BLaER1 (cell line): ENCODE measurements at regions not wholly inside any gene's neighbourhood (a gene's known extent, or its start where the extent isn't known, plus 50 kb on each side); places are given as distances from the start of the nearest gene placed in this dataset.
"Not testable (repeated sequence)": the region's sequence is repeated elsewhere in the genome, so short reads cannot be mapped to it uniquely, and the experiment has no call there.

Experiments used
- H3K27ac ChIP-seq: shearing (Covaris generic); formaldehyde crosslinking; 2 replicates; pipeline ENCODE4 v1.8.1; 2022
- H3K27me3 ChIP-seq: shearing (Covaris generic); formaldehyde crosslinking; 2 replicates; pipeline ENCODE4 v1.8.1; 2022
- H3K36me3 ChIP-seq: shearing (Covaris generic); formaldehyde crosslinking; 2 replicates; pipeline ENCODE4 v1.8.1; 2022
- H3K4me1 ChIP-seq: shearing (Covaris generic); formaldehyde crosslinking; 2 replicates; pipeline ENCODE4 v1.8.1; 2022
- H3K4me2 ChIP-seq: shearing (Covaris generic); formaldehyde crosslinking; 2 replicates; pipeline ENCODE4 v1.8.1; 2022
- H3K4me3 ChIP-seq: shearing (Covaris generic); formaldehyde crosslinking; 2 replicates; pipeline ENCODE4 v1.8.1; 2022
- H3K9ac ChIP-seq: shearing (Covaris generic); formaldehyde crosslinking; 2 replicates; pipeline ENCODE4 v1.8.1; 2022
- H3K9me3 ChIP-seq: shearing (Covaris generic); formaldehyde crosslinking; 2 replicates; pipeline ENCODE4 v1.8.1; 2022
- H4K20me1 ChIP-seq: shearing (Covaris generic); formaldehyde crosslinking; 2 replicates; pipeline ENCODE4 v1.8.1; 2022
- Cebpa-rat ChIP-seq: shearing (Covaris generic); IDR thresholded peaks from 2 replicates; pipeline ENCODE4 v1.8.1; 2022

DNA sequence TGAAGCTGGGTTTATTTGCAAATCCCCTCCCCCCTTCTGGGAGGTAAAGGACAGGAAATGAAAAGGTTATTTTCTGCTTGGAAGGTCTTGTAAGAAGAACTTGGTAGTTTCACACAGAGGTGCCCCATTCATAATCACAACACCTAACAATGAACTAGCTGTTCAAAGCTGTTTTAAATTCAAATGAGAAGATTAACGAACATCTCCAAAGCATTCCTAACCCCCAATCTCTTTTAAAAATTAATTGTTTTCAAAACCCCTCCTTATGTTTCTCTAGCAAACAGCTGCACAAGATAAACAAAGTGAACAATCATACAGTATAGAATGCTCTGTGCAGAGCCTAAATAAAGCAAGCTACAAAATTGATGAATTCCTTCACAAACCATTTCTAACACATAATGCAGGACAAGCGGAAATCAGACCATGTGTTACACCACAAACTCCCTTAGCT lies 271.4 kb downstream of the SATB2 start:
- no peak overlapping the region for H3K27ac ChIP-seq
- H3K27me3 ChIP-seq, result no peaks in the 10 kb centered on the region
- no peak overlapping the region for H3K9ac ChIP-seq
- no peaks in the 10 kb centered on the region for H3K9me3 ChIP-seq
- H4K20me1 ChIP-seq, result no peaks in the 10 kb centered on the region
- H3K4me2 ChIP-seq, result no peak overlapping the region
- H3K4me1 ChIP-seq, result no peaks in the 10 kb centered on the region
- H3K4me3 ChIP-seq, result no peak overlapping the region
- TF ChIP-seq Cebpa-rat, result no peak
- no peaks in the 10 kb centered on the region for H3K36me3 ChIP-seq

DNA sequence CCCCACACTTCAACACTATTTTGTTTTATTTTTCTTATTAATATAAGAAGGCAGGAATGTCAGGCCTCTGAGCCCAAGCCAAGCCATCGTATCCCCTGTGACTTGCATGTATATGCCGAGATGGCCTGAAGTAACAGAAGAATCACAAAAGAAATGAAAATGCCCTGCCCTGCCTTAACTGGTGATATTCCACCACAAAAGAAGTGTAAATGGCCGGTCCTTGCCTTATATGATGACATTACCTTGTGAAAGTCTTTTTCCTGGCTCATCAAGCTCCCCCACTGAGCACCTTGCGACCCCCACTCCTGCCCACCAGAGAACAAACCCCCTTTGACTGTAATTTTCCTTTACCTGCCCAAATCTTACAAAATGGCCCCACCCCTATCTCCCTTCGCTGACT lies 272.6 kb downstream of the SATB2 start:
- not testable (repeated sequence) for H3K36me3 ChIP-seq, H4K20me1 ChIP-seq, H3K4me1 ChIP-seq, H3K4me2 ChIP-seq, H3K27ac ChIP-seq, H3K27me3 ChIP-seq, H3K4me3 ChIP-seq, H3K9me3 ChIP-seq, H3K9ac ChIP-seq

DNA sequence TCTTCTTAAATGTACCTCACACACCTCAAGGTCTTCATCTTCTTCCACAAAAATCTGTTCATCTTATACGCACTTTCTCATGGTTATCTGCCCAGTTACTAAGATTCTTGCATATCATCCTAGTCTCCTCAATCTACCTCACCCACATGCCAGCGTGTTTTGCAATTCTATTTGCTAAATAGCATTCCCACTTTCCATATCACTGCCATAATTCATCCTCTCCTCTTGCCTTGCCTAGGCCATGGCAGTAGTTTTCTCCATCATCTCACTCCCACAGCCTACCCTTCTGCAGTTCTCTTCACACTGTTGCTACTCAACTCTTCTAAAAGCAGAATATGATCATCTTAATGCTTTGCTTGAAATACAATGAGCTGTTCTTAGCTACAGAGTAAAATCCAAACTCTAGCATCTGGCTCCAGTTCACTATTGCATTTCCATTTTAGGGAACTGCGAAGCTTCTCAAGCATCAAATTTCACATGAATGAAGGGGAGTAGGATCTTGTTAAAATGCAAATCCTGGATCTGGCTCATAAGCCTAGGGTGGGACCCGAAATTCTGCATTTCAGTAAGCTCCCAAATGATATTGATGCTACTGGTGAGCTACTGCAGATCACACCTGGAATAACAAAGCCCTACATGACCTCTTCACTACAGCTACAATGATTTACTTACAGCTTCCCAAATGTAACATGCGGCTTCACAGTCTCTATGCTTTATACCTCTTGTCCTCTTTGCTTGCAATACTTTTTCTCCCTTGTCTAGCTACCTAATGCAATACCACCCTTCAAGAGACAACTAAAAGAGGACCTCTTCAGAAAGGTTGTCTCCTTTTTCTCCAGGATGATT lies 293.9 kb downstream of the SATB2 start:
- Histone ChIP-seq H3K27ac (no peak overlapping the region), H3K4me2 (no peak overlapping the region), H3K4me1 (no peaks in the 10 kb centered on the region), H3K27me3 (no peaks in the 10 kb centered on the region), H3K4me3 (no peak overlapping the region), H4K20me1 (no peaks in the 10 kb centered on the region), H3K9ac (no peak overlapping the region), H3K9me3 (no peaks in the 10 kb centered on the region), H3K36me3 (no peaks in the 10 kb centered on the region)
- no peak for TF ChIP-seq Cebpa-rat

DNA sequence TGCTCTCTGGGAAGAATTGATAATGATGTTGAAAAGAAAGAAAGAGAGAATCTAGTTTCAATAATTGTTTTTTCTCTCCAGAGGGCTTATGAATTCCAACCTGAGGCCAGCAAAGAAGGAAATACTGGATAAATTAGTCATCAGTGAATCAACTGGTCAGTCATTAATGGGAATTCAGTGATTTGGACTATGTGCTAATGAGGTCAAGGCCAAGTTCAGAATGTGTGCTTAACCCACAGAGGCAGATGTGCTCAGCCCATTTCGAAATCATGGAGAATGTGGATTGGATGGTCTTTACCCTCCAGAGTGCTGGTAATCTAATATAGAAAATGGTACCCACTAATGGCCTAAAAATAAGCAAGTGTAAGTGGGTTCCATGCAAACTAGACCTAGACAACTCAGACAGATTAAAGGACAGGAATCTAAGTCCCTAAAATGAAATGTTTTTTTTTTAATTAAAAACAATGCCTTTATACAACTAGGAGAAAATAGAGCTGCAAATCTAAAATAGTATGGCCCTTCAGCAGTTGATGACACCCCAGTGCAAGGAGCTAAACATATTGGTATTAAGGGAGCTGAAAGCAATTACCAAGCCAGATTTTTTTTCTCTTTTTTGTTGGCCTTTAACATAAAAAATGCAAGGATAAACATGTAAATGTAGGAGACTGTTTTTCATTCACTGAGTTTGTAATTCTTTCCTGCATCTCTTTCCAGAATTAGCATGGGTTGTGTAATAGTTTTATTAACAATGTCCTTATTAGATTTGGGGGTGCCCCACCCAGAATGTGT lies 296.9 kb downstream of the SATB2 start:
- Histone ChIP-seq H3K36me3 (no peaks in the 10 kb centered on the region), H3K27me3 (no peaks in the 10 kb centered on the region), H4K20me1 (no peaks in the 10 kb centered on the region), H3K4me1 (no peaks in the 10 kb centered on the region), H3K4me2 (no peak overlapping the region), H3K4me3 (no peak overlapping the region), H3K9me3 (0 out of 2 replicates have a peak, but pooled peaks cover 7% of the 10 kb centered on the region), H3K9ac (no peak overlapping the region), H3K27ac (no peak overlapping the region)
- TF ChIP-seq Cebpa-rat, result no peak

DNA sequence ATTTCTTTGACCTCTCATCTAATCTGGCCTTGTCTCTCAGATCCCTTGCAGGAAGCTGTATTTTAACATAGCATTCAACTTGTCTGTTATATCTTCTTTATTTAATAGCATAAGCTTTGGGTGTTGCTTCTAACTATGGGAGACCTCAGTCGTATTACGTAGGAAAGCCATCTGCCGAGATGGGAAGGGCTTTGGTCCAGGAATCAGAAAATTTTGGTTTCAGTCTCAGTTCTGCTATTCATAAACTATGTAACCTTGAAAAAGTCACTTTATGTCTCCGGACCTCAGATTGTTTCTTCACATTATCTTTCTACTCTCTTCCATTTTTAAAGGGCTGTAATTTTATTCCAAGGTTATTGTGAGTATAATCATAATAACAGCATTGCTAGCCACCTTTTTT lies 297.7 kb downstream of the SATB2 start:
- H3K9ac ChIP-seq, result no peak overlapping the region
- no peaks in the 10 kb centered on the region for H4K20me1 ChIP-seq
- TF ChIP-seq Cebpa-rat, result no peak
- no peak overlapping the region for H3K4me3 ChIP-seq
- H3K9me3 ChIP-seq, result 0 out of 2 replicates have a peak, but pooled peaks cover 7% of the 10 kb centered on the region
- no peaks in the 10 kb centered on the region for H3K36me3 ChIP-seq
- no peak overlapping the region for H3K4me2 ChIP-seq
- no peak overlapping the region for H3K27ac ChIP-seq
- H3K27me3 ChIP-seq, result no peaks in the 10 kb centered on the region
- H3K4me1 ChIP-seq, result no peaks in the 10 kb centered on the region

DNA sequence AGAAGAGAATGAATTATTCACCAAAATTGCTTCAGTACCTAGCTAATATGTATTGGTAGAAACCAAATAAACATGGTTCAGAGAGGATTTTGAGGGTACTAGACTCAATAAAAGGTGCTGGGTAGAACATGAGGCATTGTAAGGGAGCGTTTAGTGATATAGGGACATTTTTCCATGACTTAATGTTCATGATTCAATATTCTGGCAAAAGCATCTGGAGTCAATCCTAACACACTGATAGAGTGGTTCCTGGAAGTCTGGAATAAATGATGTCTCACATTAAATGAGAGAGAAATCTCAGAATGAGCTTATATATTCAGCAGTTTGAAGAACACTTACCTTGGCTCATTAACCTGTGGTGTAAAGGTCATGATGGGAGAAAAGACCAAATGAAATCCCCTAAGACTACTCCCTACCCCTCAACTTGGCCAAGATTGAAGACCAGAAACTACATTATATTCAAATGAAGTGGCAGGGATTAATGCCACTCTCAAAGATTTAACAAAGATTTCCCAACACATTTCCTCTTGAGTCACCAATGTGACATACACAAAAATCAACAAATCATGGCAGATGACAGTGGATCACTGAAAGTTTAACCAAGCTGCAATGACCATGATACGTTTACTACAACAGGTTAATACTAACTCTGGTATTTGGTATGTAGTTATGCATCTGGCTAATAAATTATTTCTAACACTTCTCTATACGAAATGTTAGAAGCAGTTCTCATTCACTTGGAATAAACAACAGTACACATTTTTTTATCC lies 309.5 kb downstream of the SATB2 start:
- no peak overlapping the region for H3K4me3 ChIP-seq
- H3K27ac ChIP-seq, result no peak overlapping the region
- no peaks in the 10 kb centered on the region for H3K36me3 ChIP-seq
- H3K4me2 ChIP-seq, result no peak overlapping the region
- no peaks in the 10 kb centered on the region for H4K20me1 ChIP-seq
- no peaks in the 10 kb centered on the region for H3K4me1 ChIP-seq
- H3K9me3 ChIP-seq, result no peaks in the 10 kb centered on the region
- no peaks in the 10 kb centered on the region for H3K27me3 ChIP-seq
- H3K9ac ChIP-seq, result no peak overlapping the region
- no peak for TF ChIP-seq Cebpa-rat

DNA sequence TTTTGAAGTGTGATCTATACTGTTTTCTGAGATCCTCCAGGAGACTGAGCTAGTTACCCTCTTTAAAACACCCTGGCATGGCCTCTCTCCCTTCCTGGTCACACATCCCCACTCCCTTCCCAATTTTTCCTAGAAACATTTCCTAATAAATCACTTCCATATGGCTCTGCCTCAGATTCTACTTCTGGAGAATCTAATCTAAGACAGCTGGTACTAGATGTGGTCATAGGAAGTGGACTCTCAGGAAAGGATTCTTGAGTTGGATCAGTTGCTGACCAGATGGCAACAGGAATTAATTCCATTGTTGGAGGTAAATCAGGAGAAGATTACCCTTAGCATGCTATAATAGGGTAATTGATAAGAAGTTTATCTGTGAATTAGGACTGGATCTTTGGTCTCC lies 310.5 kb downstream of the SATB2 start:
- H3K36me3 ChIP-seq, result no peaks in the 10 kb centered on the region
- no peak overlapping the region for H3K4me2 ChIP-seq
- no peak overlapping the region for H3K27ac ChIP-seq
- H3K27me3 ChIP-seq, result no peaks in the 10 kb centered on the region
- H3K9ac ChIP-seq, result no peak overlapping the region
- H4K20me1 ChIP-seq, result no peaks in the 10 kb centered on the region
- H3K4me1 ChIP-seq, result no peaks in the 10 kb centered on the region
- H3K9me3 ChIP-seq, result no peaks in the 10 kb centered on the region
- TF ChIP-seq Cebpa-rat, result no peak
- no peak overlapping the region for H3K4me3 ChIP-seq

DNA sequence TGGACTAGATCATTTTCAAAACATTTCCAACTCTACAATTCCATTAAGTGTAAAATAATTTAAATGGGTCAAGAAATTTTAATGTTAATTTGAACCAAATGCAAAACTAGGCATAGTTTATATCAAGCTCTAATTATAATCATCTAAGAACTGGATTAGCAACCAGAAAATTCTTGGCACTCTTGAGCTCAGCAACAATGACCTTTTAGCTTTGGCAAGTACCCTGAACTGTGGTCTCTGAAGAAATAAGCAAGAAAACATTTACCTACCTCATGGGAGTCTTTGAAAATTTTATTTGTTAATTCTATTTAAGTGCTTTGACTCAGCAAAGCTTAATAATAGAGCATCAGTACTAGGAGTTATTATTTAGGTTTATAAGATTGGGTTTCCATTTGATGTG lies 313.2 kb downstream of the SATB2 start:
- Histone ChIP-seq H3K4me3 (no peak overlapping the region), H3K27me3 (no peaks in the 10 kb centered on the region), H3K9me3 (no peaks in the 10 kb centered on the region), H3K4me2 (no peak overlapping the region), H3K9ac (no peak overlapping the region), H3K36me3 (no peaks in the 10 kb centered on the region), H4K20me1 (no peaks in the 10 kb centered on the region), H3K4me1 (no peaks in the 10 kb centered on the region), H3K27ac (no peak overlapping the region)
- no peak for TF ChIP-seq Cebpa-rat

DNA sequence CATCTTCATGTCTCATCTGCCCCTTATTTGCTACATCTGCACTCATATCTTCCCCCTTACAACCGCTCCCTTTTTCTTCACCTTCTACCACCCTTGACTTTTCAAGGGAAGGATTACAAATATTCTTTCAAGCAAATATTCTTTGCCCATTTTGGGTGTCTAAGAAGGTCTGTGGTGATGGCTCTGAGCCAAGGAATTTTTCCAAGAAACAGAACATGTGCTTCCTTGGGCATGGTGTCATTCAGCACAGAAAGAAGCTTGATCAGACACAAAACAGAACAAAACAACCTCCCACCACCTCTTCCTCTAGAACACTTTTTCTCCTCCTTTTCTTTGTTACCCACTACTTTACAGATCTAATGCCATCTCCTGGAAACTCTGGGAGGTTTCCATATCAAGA lies 313.7 kb downstream of the SATB2 start:
- TF ChIP-seq Cebpa-rat, result no peak
- H4K20me1 ChIP-seq, result no peaks in the 10 kb centered on the region
- H3K36me3 ChIP-seq, result no peaks in the 10 kb centered on the region
- no peak overlapping the region for H3K4me2 ChIP-seq
- H3K4me3 ChIP-seq, result no peak overlapping the region
- no peak overlapping the region for H3K27ac ChIP-seq
- no peaks in the 10 kb centered on the region for H3K27me3 ChIP-seq
- H3K9me3 ChIP-seq, result no peaks in the 10 kb centered on the region
- no peak overlapping the region for H3K9ac ChIP-seq
- no peaks in the 10 kb centered on the region for H3K4me1 ChIP-seq

DNA sequence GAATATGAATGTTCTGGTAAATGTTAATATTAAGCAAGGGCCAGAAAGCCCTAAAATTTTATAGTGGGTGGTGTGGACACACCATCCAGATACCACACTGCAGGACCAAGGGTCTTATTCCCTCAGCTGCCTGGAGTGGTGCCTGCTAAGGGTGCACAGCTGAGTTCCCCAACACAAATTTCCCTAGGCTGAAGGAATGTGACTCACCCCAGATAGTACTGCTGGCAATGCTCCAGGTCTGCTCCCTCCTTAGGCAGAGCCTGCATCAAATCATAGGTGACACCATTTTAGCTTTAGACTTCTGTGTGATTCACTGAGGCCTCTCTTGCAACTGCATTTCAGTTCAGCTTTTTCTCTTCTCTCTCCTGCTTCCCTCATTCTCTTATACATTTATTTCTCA lies 321.1 kb downstream of the SATB2 start:
- H3K4me2 ChIP-seq, result no peak overlapping the region
- H3K9ac ChIP-seq, result no peak overlapping the region
- no peaks in the 10 kb centered on the region for H3K27me3 ChIP-seq
- no peak overlapping the region for H3K4me3 ChIP-seq
- H3K36me3 ChIP-seq, result no peaks in the 10 kb centered on the region
- H4K20me1 ChIP-seq, result no peaks in the 10 kb centered on the region
- TF ChIP-seq Cebpa-rat, result no peak
- H3K4me1 ChIP-seq, result no peaks in the 10 kb centered on the region
- H3K27ac ChIP-seq, result no peak overlapping the region
- no peaks in the 10 kb centered on the region for H3K9me3 ChIP-seq
